Erythroblast (primary cell): ENCODE measurements at regions not wholly inside any gene's neighbourhood (a gene's known extent, or its start where the extent isn't known, plus 50 kb on each side); places are given as distances from the start of the nearest gene placed in this dataset.

Experiments used
- GATA1 ChIP-seq: IDR thresholded peaks from 2 replicates; pipeline ENCODE4 v1.6.1; 2011; ENCODE audit warnings: low read depth, mild to moderate bottlenecking, control low read depth, low read length, moderate library complexity
- POLR2A ChIP-seq: IDR thresholded peaks from 2 replicates; pipeline ENCODE4 v1.6.1; 2011; ENCODE audit warnings: mild to moderate bottlenecking, low read length

DNA sequence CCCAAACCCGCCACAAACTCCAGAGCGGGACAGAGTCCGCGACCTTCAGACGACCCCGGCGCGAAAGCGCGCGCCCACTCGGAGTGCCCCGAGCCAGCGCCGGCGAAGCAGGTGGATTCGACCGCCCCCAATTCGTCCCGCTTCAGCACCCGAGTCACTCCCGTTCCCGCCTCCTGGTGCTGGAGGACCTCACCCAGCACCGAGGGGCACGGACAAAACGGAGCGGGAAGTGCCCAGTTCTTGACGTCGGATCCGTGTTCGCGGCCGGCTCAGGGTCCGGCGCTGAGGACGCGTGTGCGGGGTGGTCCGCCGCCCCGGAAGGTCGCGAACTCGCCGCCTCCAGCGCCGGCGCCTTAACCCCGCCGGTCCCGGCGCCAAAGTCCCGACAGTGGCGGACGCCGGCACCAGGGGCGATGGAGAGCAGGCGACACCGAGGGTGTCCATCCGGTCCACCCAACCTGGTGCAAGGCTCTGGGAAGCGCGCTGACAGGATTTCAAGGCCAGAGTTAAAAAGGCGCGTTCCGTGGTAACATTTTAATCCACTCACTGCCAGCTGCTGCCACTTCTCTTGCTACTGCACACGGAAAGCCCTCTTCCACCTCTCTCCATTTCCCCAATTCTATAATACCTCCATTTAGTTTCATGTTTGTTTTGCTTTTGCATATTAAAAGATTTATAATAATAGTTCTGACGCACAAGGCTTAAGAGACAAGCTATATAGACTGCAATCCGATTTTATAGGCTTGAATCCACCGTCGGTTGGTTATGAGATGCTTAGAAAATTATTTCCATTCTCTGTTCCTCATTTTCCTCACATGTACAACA, 240.0 kb upstream of the CPNE8 start:
- no peak for TF ChIP-seq POLR2A
- no peak for TF ChIP-seq GATA1
